HG02610 (cell line): ENCODE measurements at regions not wholly inside any gene's neighbourhood (a gene's known extent, or its start where the extent isn't known, plus 50 kb on each side); places are given as distances from the start of the nearest gene placed in this dataset.

Experiments
- ATAC-seq: cut with Tn5 transposase; IDR thresholded peaks from one replicate; pipeline ENCODE4 v1.9.1; 2021; ENCODE audit warnings: mild to moderate bottlenecking, moderate library complexity; ENCODE audit not compliant: unreplicated experiment

DNA sequence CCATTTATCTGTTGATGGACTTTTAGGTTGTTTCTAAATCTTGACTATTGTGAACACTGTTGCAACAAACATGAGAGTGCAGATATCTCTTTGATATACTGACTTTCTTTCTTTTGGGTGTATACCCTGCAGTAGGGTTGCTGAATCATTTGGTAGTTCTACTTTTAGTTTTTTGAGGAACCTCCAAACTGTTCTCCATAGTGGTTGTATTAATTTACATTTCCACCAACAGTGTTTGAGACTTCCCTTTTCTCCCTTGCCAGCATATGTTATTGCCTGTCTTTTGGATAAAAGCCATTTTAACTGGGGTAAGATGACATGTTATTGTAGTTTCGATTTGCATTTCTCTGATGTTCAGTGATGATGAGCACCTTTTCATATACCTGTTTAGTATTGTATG is 330.0 kb downstream of the DDX10 start:
- peak; percentile 48 for ATAC-seq

DNA sequence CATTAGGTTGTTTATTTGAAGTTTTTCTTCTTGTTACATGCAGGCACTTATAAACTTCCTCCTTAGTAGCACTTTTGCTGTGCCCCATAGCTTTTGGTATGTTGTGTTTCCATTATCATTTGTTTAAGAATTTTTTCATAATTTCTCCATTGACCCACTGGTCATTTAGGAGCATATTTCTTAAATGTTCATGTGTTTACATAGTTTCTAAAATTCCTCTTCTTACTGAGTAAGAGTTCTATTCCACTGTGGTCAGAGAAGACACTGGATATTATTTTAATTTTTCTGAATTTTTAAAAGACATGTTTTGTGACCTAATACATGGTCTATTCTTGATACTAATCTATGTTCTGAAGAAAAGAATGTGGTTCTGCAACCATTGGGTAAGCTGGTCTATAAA is 333.0 kb downstream of the DDX10 start:
- no peak for ATAC-seq

DNA sequence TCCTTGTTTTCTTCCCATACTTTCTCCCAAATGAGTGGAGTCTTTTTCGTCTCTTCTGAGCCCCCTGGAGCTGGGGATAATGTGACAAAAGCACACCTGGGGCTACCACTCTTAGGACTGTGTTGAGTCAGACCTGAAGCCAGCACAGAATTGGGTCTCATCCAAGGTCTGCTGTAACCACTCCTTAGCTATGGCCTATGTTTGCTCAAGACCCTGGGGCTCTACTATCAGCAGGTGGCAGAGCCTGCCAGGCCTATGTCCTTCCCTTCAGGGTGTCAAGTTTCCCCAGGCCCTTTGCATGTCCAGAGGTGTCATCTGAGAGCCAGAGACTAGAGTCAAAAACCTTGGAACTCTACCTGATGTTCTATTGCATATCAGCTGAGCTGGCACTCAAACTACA is 335.7 kb downstream of the DDX10 start:
- ATAC-seq = no peak

DNA sequence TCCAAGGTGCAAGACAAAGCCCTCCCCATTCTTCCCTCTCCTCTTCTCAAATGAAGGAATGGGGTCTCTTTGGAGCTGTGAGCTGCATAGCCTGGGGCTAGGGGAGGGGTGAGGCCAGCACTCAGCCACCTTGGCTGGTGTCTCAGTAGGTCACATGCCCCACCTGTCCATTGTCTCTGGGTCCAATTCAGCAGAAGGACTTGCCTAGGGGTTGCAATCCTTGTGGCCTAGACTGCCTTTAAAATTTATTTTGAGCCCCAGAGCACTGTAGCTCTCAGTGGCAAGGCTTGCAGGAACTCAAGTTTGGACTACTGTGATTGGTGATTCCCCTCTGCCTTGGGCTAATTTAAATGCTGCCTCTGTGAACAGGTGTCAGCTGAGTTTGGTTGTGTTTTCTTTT is 336.7 kb downstream of the DDX10 start:
- ATAC-seq = no peak

DNA sequence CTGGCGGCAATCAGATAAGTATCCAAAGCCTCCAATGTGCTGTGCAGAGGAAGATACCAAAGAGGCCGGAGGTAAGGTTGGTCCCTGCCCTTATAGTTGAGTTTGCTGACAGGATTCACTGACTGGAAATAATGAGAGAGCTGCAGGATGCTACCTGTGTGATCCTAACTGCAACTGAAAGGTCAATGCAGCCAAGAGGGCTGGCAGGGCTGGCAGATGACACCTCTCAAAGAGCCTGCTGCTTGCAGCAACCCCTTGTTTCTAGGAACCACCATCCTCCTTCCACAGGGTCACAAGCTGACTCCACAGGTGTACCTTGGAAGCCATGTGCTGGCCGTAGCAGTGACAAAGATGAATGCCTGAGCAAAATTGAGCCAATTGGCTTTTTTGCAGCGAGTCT is 348.1 kb downstream of the DDX10 start:
- ATAC-seq = no peak

DNA sequence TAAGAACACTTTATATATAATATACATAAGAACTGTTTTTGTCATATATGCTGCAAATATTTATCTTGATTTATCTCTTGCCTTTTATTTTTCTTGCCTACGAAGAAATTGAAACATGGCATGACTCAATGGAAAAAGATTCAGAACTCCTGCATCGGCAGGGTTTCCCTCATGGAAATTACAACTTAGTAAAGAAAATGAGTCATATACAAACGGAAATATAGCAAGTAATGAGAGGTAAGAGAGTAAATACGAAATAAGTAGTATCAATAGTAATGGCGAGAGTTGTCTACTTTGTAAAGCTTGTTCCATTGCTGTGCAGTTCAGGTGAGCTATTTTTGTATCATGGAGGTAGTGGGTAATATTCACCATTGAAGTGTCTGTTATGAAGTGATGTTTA is 350.4 kb downstream of the DDX10 start:
- no peak for ATAC-seq

DNA sequence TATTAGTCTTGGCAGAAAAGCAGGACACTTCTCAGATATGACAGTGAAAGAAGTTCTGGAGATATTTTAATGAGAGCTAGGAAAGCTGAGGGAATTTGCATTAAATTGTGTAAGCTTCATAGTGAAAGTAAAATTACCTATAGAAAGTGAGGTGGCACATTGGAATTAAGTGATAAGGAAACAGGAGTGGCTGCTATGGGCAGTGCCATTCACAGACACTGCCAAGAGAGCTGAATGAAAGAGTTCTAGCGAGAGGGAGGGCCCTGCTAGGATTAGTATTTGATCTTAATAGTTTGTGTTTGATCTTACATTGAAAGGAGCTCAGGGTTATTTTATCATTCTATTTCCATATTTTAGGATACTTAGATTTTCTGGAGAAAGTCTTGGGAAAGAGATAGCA is 351.9 kb downstream of the DDX10 start:
- no peak for ATAC-seq

DNA sequence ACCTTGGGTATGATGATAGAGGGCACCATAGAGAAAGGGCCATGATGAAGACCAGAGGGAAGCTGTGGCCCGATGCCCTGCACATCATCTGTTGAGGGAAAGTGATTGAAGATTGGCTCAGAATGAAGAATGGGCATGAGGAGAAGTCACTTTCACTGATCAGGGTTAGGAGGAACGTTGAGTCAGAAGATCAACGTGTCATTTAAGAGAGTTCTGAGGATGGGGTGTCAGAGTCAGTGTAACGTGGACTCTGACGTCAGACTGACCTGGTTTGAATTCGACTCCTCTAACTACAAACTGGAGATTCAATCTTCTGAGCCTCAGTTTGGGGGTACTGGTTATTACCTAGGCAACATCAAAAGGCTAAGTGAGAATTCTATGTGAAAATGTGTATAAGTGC is 352.6 kb downstream of the DDX10 start:
- ATAC-seq = no peak

DNA sequence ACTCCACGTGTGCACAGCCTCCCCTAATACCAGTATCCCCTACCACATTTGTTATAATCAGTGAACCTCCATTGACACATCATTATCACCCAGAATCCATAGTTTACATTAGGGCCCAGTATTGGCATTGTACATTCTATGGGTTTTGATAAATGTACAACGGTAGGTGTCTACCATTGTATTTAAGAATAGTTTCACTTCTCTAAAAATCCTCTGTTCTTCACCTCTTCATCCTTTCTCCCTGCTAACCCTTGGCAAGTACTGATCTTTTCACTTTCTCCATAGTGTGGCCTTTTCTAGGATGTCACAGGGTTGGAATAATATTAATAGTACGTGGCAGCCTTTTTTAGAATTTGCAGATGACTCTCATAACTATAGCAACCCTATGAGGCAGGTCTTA is 353.8 kb downstream of the DDX10 start:
- no peak for ATAC-seq

DNA sequence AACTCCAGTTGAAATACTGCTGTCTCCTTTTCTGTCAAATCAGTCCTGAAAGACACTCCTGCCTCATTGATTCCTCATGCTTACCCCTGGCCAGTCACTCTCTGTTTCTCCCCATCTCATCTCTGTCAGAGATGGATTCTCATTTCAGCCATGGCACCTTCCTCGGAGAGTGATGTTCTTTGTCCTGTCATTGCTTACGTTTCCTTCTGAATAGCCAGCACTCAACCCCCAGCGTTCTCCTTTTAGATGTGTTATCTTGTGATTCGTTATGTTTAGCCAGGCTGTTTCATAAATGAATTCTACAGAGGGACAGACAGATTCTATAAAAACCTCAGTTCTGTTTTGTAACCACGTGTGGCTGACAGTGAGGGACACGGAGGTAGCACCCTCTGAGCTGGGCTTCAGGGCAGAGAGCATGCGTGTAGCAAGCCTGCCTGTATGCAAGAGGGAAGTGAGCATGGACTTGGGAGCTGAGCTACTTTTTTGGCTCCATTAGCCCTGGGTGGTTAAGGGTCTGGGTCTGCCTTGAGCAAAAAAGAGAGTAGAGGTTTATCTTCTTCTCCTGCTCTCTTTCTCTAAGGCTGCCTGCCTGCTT is 354.6 kb downstream of the DDX10 start:
- no peak for ATAC-seq

DNA sequence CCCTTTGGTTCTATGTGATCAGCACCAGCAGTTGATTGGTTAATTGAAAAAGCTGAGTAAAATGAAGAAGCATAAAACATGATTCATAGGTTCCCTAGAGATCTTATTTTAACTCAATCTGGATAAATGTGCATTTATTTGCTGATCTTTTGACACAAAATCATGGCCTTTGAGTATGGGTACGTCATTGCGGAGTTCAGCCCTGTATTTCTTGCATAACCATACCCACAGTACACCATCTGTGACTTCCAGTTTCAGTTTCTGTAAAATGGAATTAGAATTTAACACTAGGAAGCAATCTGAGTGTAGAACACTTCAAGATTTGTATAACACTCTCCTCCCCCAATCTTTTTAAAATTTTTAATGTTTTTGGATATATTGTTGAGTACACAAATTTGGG is 358.2 kb downstream of the DDX10 start:
- no peak for ATAC-seq

DNA sequence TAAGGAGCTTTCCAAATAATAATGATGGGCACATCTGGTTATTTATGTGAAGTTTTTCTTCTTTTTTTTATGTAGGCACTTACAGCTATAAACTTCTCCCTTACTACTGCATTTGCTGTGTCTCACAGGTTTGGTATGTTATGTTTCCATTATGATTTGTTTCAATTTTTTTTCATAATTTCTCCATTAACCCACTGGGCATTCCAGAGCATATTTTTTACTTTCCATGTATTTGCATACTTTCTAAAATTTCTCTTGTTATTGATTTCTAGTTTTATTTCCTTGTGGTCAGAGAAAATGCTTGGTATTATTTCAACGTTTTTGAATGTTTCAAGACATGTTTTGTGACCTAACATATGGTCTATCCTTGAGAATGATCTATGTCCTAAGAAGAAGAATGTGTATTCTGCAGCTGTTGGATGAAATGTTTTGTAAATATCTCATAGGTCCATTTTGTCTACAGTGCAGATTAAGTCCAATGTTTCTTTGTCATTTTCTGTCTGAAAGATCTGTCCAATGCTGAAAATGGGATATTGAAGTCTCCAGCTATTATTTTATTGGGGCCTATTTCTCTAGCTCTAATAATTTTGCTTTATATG is 362.1 kb downstream of the DDX10 start:
- ATAC-seq = no peak

DNA sequence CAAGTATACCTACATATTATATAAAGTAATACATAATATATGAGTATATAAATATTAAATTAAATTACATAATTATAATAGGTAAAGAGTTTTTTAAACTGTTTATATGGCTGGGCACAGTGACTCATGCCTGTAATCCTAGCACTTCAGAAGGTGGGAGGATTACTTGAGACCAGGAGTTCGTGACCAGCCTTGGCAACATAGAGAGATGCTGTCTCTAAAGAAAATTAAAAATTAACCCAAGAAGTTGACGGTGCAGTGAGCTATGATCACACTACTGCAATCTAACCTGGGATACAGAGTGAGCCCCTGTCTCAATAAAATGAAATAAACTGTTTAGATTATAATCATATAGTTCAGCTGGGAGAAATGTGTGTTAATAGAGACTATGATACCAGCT is 363.0 kb downstream of the DDX10 start:
- ATAC-seq = no peak

DNA sequence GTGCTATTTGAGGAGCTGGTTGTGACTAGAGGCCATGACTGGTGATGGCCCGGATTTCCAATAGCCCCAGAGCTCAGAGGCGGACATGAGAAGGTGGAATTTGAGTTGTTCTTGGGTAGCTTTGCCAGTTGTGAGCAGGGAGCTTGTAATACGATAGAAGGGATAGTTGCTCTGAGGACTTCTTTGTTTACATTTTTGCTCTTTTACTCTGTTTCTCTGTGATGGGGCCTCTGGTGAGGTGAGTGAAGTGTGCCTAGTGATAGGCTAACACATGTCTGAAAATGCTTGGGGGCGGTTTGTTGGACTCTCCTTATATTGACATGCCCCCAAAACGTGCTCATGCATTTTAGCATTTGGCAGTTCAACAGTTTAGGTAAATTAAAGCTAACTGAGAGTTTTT is 365.1 kb downstream of the DDX10 start:
- no peak for ATAC-seq

DNA sequence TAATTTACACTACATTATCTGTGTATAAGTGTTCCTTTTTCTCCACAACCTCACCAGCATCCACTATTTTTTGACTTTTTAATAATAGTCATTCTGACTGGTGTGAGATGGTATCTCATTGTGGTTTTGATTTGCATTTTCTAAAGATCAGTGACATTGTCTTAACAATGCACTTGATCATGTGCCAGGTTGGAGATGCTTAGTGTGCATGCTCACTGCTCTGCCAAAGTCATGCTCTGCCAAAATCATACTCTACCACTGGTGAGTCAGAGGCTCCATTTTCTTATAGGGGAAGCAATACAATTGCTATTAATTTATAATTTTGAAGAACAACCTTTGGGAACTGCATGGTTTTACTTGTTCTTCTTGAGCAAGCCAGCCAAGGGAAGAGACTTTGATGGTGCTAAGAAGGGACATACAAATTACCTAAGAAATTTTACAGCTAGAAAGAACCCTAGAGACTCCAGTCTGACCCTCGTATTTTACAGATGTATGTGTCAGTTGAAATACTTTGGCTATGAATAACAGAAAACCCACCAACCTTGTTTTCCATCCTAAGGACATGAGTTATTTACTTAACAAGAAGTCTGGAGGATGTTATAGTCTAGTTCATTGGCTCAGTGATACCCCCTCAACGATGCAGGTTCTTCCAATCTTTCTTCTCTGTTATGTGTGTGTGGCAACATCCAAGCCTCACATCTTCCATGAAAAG is 368.9 kb downstream of the DDX10 start:
- ATAC-seq = no peak

DNA sequence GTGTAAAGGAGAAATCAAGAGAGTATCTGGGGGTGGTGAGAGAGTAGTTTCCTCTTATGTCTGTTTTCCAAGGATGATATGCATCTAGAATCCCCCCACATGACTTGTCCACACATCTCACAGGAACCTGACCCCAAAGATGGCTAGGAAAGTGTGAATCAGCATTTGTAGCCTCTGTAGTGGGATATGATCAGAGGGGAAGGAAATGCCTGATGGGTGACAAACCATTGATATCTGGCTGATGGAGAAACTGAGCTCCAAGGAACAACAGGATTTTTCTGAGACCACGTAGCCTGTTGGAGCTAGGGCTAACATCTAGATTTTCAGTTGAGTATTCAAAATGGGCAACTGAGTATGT is 369.4 kb downstream of the DDX10 start:
- no peak for ATAC-seq

DNA sequence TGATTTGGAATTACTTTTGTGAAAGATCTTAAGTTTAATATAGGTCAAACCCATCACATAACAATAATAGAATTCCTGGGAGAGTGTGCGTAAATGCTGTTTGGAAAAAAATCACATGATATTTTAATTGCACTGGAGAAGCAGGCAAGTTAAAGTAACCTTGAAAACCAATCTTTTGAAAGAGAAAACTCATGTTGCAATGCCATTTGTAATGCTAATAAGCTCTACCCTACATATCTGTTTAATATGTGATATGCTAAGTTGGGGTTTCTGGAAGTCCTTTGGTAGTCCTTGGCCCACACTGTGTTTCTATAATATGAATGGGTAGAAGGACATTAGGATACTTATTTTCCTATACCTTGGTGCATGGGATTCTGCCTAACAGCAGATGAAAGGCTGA is 370.4 kb downstream of the DDX10 start:
- ATAC-seq = no peak

DNA sequence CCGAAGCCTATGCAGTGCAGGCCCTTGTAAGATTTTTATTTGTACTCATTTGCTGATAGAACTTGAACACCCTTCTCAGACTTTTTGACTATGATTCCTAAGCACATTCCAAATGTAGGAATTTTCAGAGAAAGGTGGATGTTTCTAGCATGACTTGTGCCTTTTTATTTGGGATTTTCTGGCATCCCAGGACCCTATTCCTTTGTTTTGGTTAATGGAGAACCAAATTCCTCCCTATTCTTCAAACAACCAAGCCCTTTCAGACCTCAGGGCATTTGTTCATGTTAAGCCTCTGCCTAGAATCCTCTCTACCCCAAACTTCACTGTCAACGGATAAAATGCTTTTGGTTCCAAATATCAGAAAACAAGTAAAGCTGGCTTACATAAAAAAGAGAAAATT is 371.1 kb downstream of the DDX10 start:
- ATAC-seq = no peak

DNA sequence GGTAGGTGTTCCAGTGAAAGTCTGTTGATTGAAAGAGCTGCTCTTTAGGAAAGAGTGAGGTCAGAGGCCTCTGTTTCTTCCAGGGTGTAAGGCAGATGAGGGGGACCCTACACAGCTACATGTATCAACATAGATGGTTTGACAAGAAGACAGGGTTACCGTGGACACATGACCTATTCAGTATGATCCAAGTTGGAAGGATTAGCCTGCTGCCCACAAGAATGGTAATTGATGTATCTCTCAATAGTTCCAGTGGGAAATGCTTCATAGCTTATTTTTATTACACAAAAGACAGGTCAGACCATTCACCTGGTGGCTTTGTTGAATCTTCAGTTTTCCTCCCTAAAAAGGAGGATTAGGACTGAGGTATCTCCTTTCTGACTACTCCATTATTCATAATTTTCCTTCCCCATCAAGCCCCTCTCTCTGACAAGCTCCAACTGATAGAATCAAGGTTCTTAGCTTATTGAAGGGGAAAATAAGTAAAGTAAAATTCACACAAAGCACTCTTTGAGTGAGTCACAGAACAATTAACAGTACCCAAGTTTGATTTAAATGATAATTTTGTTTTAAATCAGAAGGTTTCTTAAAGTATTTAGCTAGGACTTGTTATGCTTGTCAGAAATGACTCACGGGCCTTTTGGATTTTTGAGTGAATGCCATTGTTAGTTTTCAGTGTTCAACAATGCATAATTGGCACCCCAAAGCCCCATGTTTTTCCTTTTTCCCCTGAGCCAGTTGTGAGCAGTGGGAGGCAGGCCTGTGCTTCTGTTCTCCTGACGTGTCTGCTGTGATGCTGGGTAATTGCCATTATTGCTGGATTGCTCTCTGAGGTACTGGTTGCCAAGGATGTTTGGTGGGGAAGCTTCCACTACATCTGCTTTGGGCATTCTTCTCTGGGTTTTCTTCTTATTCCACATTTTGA is 373.2 kb downstream of the DDX10 start:
- ATAC-seq = no peak

DNA sequence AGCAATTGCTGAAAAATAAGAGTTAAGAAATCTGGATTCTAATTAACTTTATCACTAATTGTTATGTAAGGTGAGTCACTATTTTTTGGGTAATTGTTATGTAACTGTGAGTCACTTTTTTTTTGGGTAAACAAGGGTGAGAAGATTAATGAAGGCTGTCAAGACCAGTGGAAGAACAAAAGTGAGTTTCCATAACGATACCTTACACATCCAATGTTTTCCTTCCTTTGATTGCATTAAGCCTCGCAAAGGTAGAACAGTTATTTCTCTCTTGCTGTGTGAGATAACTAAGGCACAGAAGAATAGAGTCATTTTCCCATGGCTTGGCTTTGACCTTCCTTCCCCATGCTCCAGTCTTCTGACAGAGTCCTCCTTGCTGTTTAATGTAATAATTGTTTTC is 374.7 kb downstream of the DDX10 start:
- no peak for ATAC-seq

DNA sequence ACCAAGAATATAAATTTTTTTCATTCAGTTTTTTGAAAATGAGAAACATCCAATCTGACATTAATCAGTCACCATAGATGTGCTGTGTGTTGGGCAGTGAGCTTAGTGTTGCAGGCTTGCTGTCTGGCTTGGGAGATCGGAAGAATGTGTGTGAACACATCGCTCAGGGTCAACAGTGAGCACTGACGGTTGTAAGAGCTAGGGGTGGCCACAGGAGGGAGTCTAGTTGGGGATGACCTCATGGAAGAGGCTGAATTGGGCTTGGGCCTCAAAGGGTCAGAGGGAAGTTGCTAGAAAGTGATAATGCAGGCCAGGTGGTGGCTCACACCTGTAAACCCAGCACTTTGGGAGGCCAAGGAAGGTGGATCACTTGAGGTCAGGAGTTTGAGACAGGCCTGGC is 375.4 kb downstream of the DDX10 start:
- no peak for ATAC-seq

DNA sequence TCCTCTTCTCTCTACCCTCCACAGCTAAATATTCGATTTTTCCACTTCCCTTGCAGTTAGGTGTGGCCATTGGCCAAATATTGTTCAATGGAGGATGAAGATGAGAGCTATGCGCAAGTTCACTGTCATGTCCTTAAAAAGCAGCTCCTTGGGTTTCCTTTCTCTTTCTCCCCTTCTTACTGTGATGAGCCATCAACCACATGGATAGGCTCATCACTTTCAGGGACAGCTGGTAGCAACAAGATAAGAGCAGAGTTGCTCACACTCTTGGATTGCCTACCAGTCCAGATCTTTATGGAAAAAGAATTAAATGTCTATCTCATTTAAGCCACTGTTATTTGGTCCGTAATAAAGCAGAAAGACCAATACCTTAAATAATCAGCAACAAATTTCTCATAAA is 377.0 kb downstream of the DDX10 start:
- no peak for ATAC-seq
